Activated naive CD8-positive, alpha-beta T cell treated with anti-CD3 and anti-CD28 coated beads, Interleukin-2, amount 50 U/mL, for 24 hours (primary cell): ENCODE measurements at regions not wholly inside any gene's neighbourhood (a gene's known extent, or its start where the extent isn't known, plus 50 kb on each side); places are given as distances from the start of the nearest gene placed in this dataset.
A peak's percentile ranks its signal among the peaks of the same experiment; 100 is the strongest.

Source experiments
- ATAC-seq: fragments of 150-1000 bp; cut with Tn5 transposase; one replicate; pipeline ENCODE4 v1.10.0; 2021
- DNase-seq: peaks from one replicate; pipeline ENCODE4 v3.0.0; 2021
- H3K27ac Mint-ChIP-seq: one replicate; pipeline ENCODE4 v1.8.0; 2021; ENCODE audit warnings: mild to moderate bottlenecking, mixed read lengths
- H3K27me3 Mint-ChIP-seq: one replicate; pipeline ENCODE4 v1.8.0; 2021; ENCODE audit warnings: mixed read lengths
- H3K36me3 Mint-ChIP-seq: one replicate; pipeline ENCODE4 v1.8.0; 2021; ENCODE audit warnings: low read depth, mixed read lengths
- H3K4me1 Mint-ChIP-seq: one replicate; pipeline ENCODE4 v1.8.0; 2021; ENCODE audit warnings: mixed read lengths
- H3K4me3 Mint-ChIP-seq: one replicate; pipeline ENCODE4 v1.8.0; 2021; ENCODE audit warnings: mild to moderate bottlenecking, moderate library complexity, mixed read lengths
- H3K9me3 Mint-ChIP-seq: one replicate; pipeline ENCODE4 v1.8.0; 2021; ENCODE audit warnings: mixed read lengths

- H3K36me3 Mint-ChIP-seq = no peaks in the 10 kb centered on the region
- no peak overlapping the region for H3K4me3 Mint-ChIP-seq
- ATAC-seq (no peak), DNase-seq (no peak)
- no peak overlapping the region for H3K27ac Mint-ChIP-seq
- peaks cover 3% of the 10 kb centered on the region for H3K27me3 Mint-ChIP-seq
- peaks cover 13% of the 10 kb centered on the region for H3K9me3 Mint-ChIP-seq
- H3K4me1 Mint-ChIP-seq = no peaks in the 10 kb centered on the region
Observed at GRCh38 chr6:133697185-133697584, 191.7 kb upstream of the TCF21 start.

- Mint-ChIP-seq H3K36me3 (no peaks in the 10 kb centered on the region), H3K9me3 (peaks cover 13% of the 10 kb centered on the region), H3K4me3 (no peak overlapping the region), H3K27me3 (peaks cover 5% of the 10 kb centered on the region), H3K4me1 (no peaks in the 10 kb centered on the region), H3K27ac (no peak overlapping the region)
- DNase-seq (no peak), ATAC-seq (no peak)
Observed at GRCh38 chr6:133697666-133698065, 191.2 kb upstream of the TCF21 start.

- ATAC-seq (no peak), DNase-seq (no peak)
- H3K36me3 Mint-ChIP-seq = no peaks in the 10 kb centered on the region
- H3K27ac Mint-ChIP-seq = no peak overlapping the region
- H3K4me3 Mint-ChIP-seq = no peak overlapping the region
- H3K27me3 Mint-ChIP-seq = peaks cover 9% of the 10 kb centered on the region
- no peaks in the 10 kb centered on the region for H3K4me1 Mint-ChIP-seq
- H3K9me3 Mint-ChIP-seq = peaks cover 13% of the 10 kb centered on the region
Observed at GRCh38 chr6:133698272-133698671, 190.6 kb upstream of the TCF21 start.

- H3K4me1 Mint-ChIP-seq = no peaks in the 10 kb centered on the region
- no peak overlapping the region for H3K27ac Mint-ChIP-seq
- no peak for ATAC-seq
- DNase-seq = no peak
- H3K27me3 Mint-ChIP-seq = peaks cover 9% of the 10 kb centered on the region
- no peak overlapping the region for H3K4me3 Mint-ChIP-seq
- no peaks in the 10 kb centered on the region for H3K36me3 Mint-ChIP-seq
- H3K9me3 Mint-ChIP-seq = peaks cover 13% of the 10 kb centered on the region
Observed at GRCh38 chr6:133699741-133700385, 189.1 kb upstream of the TCF21 start.

GRCh38 chr6:133701633-133702331 is 187.1 kb upstream of the TCF21 start:
- Mint-ChIP-seq H3K9me3 (peaks cover 5% of the 10 kb centered on the region), H3K4me1 (no peaks in the 10 kb centered on the region), H3K4me3 (no peak overlapping the region), H3K27me3 (peaks cover 11% of the 10 kb centered on the region), H3K27ac (no peak overlapping the region), H3K36me3 (no peaks in the 10 kb centered on the region)
- ATAC-seq = no peak
- no peak for DNase-seq

- H3K27me3 Mint-ChIP-seq = peaks cover 13% of the 10 kb centered on the region
- DNase-seq (no peak), ATAC-seq (no peak)
- peaks cover 4% of the 10 kb centered on the region for H3K4me1 Mint-ChIP-seq
- no peak overlapping the region for H3K27ac Mint-ChIP-seq
- peaks cover 8% of the 10 kb centered on the region for H3K9me3 Mint-ChIP-seq
- H3K4me3 Mint-ChIP-seq = no peak overlapping the region
- H3K36me3 Mint-ChIP-seq = no peaks in the 10 kb centered on the region
Observed at GRCh38 chr6:133704371-133704770, 184.5 kb upstream of the TCF21 start.

- H3K27ac Mint-ChIP-seq = no peak overlapping the region
- ATAC-seq = no peak
- H3K36me3 Mint-ChIP-seq = no peaks in the 10 kb centered on the region
- peaks cover 4% of the 10 kb centered on the region for H3K4me1 Mint-ChIP-seq
- H3K4me3 Mint-ChIP-seq = no peak overlapping the region
- peaks cover 13% of the 10 kb centered on the region for H3K27me3 Mint-ChIP-seq
- no peak for DNase-seq
- peaks cover 4% of the 10 kb centered on the region for H3K9me3 Mint-ChIP-seq
Observed at GRCh38 chr6:133705066-133705465, 183.8 kb upstream of the TCF21 start.

GRCh38 chr6:133705731-133706130 is 183.2 kb upstream of the TCF21 start:
- Mint-ChIP-seq H3K4me1 (peaks cover 6% of the 10 kb centered on the region), H3K36me3 (no peaks in the 10 kb centered on the region), H3K9me3 (peaks cover 4% of the 10 kb centered on the region), H3K27ac (no peak overlapping the region), H3K27me3 (peaks cover 13% of the 10 kb centered on the region), H3K4me3 (no peak overlapping the region)
- DNase-seq = no peak
- ATAC-seq = no peak

- no peak for DNase-seq
- H3K4me1 Mint-ChIP-seq = peaks cover 6% of the 10 kb centered on the region
Observed at GRCh38 chr6:133707456-133707855, 181.5 kb upstream of the TCF21 start.

GRCh38 chr6:133710826-133711225 is 178.1 kb upstream of the TCF21 start:
- peaks cover 7% of the 10 kb centered on the region for H3K9me3 Mint-ChIP-seq
- no peaks in the 10 kb centered on the region for H3K36me3 Mint-ChIP-seq
- peaks cover 6% of the 10 kb centered on the region for H3K4me1 Mint-ChIP-seq
- H3K4me3 Mint-ChIP-seq = no peak overlapping the region
- H3K27ac Mint-ChIP-seq = no peak overlapping the region
- peaks cover 5% of the 10 kb centered on the region for H3K27me3 Mint-ChIP-seq
- ATAC-seq = peak; percentile 20
- no peak for DNase-seq

More at GRCh38 chr6:133707456-133707855, 181.5 kb upstream of the TCF21 start:
- H3K27ac Mint-ChIP-seq = no peak overlapping the region
- H3K36me3 Mint-ChIP-seq = no peaks in the 10 kb centered on the region
- peak; percentile 52 for ATAC-seq
- H3K4me3 Mint-ChIP-seq = no peak overlapping the region
- peaks cover 7% of the 10 kb centered on the region for H3K9me3 Mint-ChIP-seq
- H3K27me3 Mint-ChIP-seq = peaks cover 9% of the 10 kb centered on the region

GRCh38 chr6:133715270-133715669 is 173.6 kb upstream of the TCF21 start:
- no peak for DNase-seq
- no peak for ATAC-seq
- Mint-ChIP-seq H3K9me3 (peaks cover 4% of the 10 kb centered on the region), H3K4me3 (no peak overlapping the region), H3K27ac (no peak overlapping the region), H3K4me1 (peaks cover 2% of the 10 kb centered on the region), H3K27me3 (peaks cover 2% of the 10 kb centered on the region), H3K36me3 (no peaks in the 10 kb centered on the region)

GRCh38 chr6:133724726-133725125 is 164.2 kb upstream of the TCF21 start:
- Mint-ChIP-seq H3K9me3 (peaks cover 5% of the 10 kb centered on the region), H3K27me3 (no peaks in the 10 kb centered on the region), H3K36me3 (no peaks in the 10 kb centered on the region), H3K4me1 (no peaks in the 10 kb centered on the region), H3K4me3 (no peak overlapping the region), H3K27ac (no peak overlapping the region)
- ATAC-seq (no peak), DNase-seq (no peak)

GRCh38 chr6:133726188-133726587 is 162.7 kb upstream of the TCF21 start:
- ATAC-seq = no peak

GRCh38 chr6:133730881-133731280 is 158.0 kb upstream of the TCF21 start:
- ATAC-seq = no peak
- H3K36me3 Mint-ChIP-seq = no peaks in the 10 kb centered on the region
- DNase-seq = no peak
- H3K9me3 Mint-ChIP-seq = peaks cover 10% of the 10 kb centered on the region
- H3K4me3 Mint-ChIP-seq = no peak overlapping the region
- no peak overlapping the region for H3K27ac Mint-ChIP-seq
- no peaks in the 10 kb centered on the region for H3K4me1 Mint-ChIP-seq
- H3K27me3 Mint-ChIP-seq = no peaks in the 10 kb centered on the region

More at GRCh38 chr6:133726188-133726587, 162.7 kb upstream of the TCF21 start:
- Mint-ChIP-seq H3K4me1 (no peaks in the 10 kb centered on the region), H3K27me3 (no peaks in the 10 kb centered on the region), H3K27ac (no peak overlapping the region), H3K4me3 (no peak overlapping the region), H3K36me3 (no peaks in the 10 kb centered on the region), H3K9me3 (peaks cover 5% of the 10 kb centered on the region)
- DNase-seq = no peak

GRCh38 chr6:133740218-133740617 is 148.7 kb upstream of the TCF21 start:
- Mint-ChIP-seq H3K4me1 (no peaks in the 10 kb centered on the region), H3K4me3 (no peak overlapping the region), H3K27me3 (no peaks in the 10 kb centered on the region), H3K9me3 (no peaks in the 10 kb centered on the region), H3K27ac (no peak overlapping the region), H3K36me3 (no peaks in the 10 kb centered on the region)
- DNase-seq (no peak), ATAC-seq (no peak)
